ENCODE measurements at regions not wholly inside any gene's neighbourhood (a gene's known extent, or its start where the extent isn't known, plus 50 kb on each side); places are given as distances from the start of the nearest gene placed in this dataset.

GRCh38 chr20:5374171-5374570 is 57.4 kb upstream of the PROKR2 start:
- TF ChIP-seq CTCF (IDR thresholded peaks at IDR 0.05; ENCODE audit: low read depth, low read length): no peak
- H3K27ac ChIP-seq (ENCODE audit: low read depth, low read length): no peak overlapping the region
- CTCF ChIA-PET: no interaction called here
- no peaks in the 10 kb centered on the region for H3K9me3 ChIP-seq (ENCODE audit: control insufficient read depth, insufficient read depth, low read length)
- POLR2A ChIA-PET: no interaction called here
- DNase-seq (ENCODE audit: low read depth, low spot score): no peak
- H3K4me3 ChIP-seq (ENCODE audit: low read depth, low read length): no peak overlapping the region
- H3K27me3 ChIP-seq (ENCODE audit: control insufficient read depth, insufficient read depth, low read length): no peaks in the 10 kb centered on the region

- no peak for TF ChIP-seq CTCF (IDR thresholded peaks at IDR 0.05; ENCODE audit: low read depth, low read length)
- ChIA-PET CTCF (no interaction called here), POLR2A (no interaction called here)
- no peaks in the 10 kb centered on the region for H3K9me3 ChIP-seq (ENCODE audit: control insufficient read depth, insufficient read depth, low read length)
- H3K27me3 ChIP-seq (ENCODE audit: control insufficient read depth, insufficient read depth, low read length): no peaks in the 10 kb centered on the region
- DNase-seq (ENCODE audit: low read depth, low spot score): no peak
- H3K27ac ChIP-seq (ENCODE audit: low read depth, low read length): no peak overlapping the region
- H3K4me3 ChIP-seq (ENCODE audit: low read depth, low read length): no peak overlapping the region
These were observed 55.6 kb upstream of the PROKR2 start for GRCh38 chr20:5372371-5372770.

GRCh38 chr20:5369629-5370028 is 52.9 kb upstream of the PROKR2 start:
- POLR2A ChIA-PET: no interaction called here
- TF ChIP-seq CTCF (IDR thresholded peaks at IDR 0.05; ENCODE audit: low read depth, low read length): no peak
- no peak for DNase-seq (ENCODE audit: low read depth, low spot score)
- CTCF ChIA-PET: interaction anchor here (0.6 kb wide), 1 partner anchor 47 kb away, joined by 3 read pairs; no protein-coding TSS in a partner anchor
- Histone ChIP-seq H3K27ac (ENCODE audit: low read depth, low read length) (no peak overlapping the region), H3K9me3 (ENCODE audit: control insufficient read depth, insufficient read depth, low read length) (no peaks in the 10 kb centered on the region; the same call in 1 of the 2 replicates), H3K27me3 (ENCODE audit: control insufficient read depth, insufficient read depth, low read length) (no peaks in the 10 kb centered on the region), H3K4me3 (ENCODE audit: low read depth, low read length) (no peak overlapping the region)
